ENCODE measurements at regions not wholly inside any gene's neighbourhood (a gene's known extent, or its start where the extent isn't known, plus 50 kb on each side); places are given as distances from the start of the nearest gene placed in this dataset.
A peak's percentile ranks its signal among the peaks of the same experiment; 100 is the strongest.

DNA sequence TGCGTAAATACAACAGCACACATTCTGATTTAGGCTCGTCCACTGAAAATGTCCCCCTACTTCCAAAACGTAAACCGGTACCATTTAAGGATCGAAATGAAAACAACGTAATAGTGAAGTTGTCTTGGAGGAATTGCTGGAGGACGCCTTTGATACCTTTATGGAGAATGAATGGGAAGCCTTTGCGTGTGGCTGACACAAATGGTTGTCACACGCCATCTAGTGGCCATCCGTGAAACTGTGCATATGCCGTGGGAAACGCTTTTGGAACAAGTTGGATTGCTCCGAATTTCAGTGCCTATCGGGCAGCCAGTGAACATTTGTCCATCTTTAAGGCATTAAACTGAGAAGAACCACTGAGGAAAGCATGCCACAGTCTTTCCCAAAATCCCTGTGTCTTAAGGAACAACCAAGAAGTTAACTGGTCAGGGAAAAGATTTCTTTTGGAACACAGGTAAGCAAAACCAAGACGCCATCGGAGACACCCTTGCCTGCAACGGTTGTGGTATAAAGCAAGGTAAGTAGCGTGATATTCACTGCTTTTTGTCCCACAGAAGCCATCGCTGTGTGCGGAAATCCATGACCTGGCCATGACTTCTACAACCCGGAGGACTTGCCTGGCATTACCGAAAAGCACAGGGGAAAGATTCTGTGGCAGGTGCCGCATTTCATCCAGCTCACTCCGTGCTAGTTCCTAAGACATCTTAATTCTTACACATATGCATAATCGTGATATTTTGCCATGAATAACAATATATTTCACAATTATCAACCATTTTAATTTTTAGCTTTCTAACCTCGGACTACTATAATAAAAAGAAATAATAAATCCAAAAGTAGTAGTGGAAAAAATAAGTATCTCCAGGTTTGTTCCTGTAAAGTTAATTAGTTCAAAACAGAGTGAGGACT, 100.6 kb downstream of the FAM204A start:
- peak; percentile 94 for TF ChIP-seq CTCF (conservative IDR thresholded peaks at IDR 0.05)
- TF ChIP-seq ZFX (IDR thresholded peaks at IDR 0.05) = no peak
